GM18520 (cell line): ENCODE measurements at regions not wholly inside any gene's neighbourhood (a gene's known extent, or its start where the extent isn't known, plus 50 kb on each side); places are given as distances from the start of the nearest gene placed in this dataset.
"Not testable (repeated sequence)": the region's sequence is repeated elsewhere in the genome, so short reads cannot be mapped to it uniquely, and the experiment has no call there.

Experiments
- ATAC-seq: cut with Tn5 transposase; IDR thresholded peaks from one replicate; pipeline ENCODE4 v1.9.1; 2021; ENCODE audit not compliant: unreplicated experiment

- not testable (repeated sequence) for ATAC-seq
Observed at GRCh38 chr1:146883190-146883589, 54.9 kb upstream of the NBPF12 start.

DNA sequence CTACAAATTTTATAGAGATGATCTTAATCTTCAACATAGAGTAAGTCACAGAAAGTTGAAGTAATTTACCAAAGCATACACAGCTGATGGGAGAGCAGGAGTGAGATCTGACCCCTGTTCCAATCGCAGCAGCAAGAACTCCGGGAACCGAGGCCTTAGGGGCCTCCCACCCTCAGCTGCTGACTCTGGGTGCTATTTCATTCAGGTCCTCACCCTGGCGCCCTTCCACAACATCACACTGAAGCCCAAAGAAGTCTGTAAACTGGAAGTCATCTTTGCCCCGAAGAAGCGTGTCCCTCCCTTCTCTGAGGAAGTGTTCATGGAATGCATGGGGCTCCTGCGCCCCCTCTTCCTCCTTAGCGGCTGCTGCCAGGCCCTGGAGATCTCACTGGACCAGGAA is 57.0 kb upstream of the NBPF12 start:
- ATAC-seq = not testable (repeated sequence)

DNA sequence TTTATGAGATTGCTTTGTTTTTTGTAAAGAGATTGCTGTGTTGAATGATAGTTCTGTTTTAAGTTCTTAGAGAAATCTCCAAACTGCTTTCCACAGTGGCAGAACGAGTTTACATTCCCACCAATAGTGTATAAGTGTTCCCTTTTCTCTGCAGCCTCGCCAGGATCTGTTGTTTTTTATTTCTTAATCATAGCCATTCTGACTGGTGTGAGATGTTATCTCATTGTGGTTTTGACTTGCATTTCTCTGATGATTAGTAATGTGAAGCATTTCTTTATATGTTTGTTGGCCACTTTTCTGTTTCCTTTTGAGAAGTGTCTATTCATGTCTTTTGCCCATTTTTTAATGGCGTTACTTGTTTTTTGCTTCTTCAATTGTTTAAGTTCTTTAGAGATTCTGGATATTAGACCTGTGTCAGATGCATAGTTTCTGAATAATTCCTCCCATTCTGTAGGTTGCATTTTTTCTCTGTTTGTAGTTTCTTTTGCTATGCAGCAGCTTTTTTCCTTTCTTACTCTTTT is 74.3 kb upstream of the NBPF12 start:
- ATAC-seq = not testable (repeated sequence)

DNA sequence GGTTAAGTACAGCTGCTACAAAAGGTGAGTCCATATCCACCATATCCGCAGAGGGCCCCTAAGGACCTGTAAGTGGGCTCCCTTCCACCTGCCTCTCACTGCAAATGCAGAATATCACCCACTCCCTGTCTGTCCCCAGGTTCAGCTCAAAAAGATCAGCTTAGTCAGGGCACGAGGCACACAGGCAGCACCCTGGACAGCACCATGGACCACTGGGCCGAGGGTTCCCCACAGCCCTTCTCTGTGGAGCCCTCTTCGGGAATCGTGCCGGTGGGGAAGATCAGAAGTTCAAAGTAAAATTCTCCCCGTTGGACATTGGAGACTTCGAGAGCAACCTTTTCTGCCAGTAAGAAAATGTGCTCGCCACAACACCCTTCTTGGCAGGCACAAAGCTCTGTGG is 85.0 kb upstream of the NBPF12 start:
- ATAC-seq = not testable (repeated sequence)

GRCh38 chr1:146850352-146850889 is 87.7 kb upstream of the NBPF12 start:
- ATAC-seq = not testable (repeated sequence)

GRCh38 chr1:146838725-146839124 is 99.4 kb upstream of the NBPF12 start:
- not testable (repeated sequence) for ATAC-seq

DNA sequence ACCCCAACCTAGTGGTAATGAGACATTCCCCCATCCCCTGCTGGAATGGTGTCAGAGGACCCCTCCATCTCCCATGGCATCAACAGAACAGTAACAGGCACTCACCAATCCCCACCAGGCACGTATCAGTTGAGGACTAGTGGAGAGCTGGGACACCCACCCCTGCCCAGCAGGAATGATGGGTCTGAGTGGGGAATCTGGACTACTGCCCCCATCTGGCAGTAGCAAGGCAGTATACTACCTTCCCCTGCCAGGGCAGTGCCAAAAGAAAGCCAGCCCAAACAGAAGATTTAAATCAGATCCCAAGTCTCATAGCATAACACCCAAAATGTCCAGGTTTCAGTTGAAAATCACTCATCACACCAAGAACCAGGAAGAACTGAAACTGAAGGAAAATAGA is 111.2 kb upstream of the NBPF12 start:
- ATAC-seq = not testable (repeated sequence)

- ATAC-seq = not testable (repeated sequence)
Observed at GRCh38 chr1:146794236-146794635, 143.9 kb upstream of the NBPF12 start.

GRCh38 chr1:146792725-146793124 is 145.4 kb upstream of the NBPF12 start:
- not testable (repeated sequence) for ATAC-seq

DNA sequence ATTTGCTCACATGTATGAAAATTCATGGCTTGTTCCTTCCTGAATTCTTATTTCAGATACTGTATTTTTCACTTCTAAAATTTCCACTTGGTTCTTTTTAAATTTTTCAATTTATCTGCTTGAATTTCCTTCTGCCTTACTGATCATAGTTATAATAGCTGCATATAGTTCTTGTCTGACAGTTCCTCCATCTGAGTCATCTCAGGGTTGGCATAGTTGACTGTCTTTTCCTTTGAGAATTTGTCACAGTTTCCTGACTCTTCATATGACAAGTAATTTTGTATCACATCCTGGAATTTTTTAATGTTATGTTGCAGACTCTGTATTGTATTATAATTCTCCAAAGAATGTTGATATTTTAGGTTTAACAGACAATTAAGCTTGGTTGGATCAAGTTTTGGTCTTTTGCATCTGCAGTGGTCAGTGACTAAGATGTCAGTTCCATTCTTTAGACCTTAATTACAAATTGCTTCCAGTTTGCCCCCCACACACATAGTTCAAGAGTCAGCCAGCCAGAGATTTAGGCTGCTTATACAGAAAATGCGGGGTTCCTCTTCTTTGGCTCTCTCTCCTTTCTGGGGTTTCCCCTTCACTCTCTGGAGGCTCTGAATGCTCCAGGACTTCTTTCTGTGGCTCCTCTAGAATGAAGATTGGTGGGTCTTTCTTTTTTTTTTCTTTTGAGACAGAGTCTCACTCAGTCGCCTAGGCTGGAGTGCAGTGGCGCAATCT is 153.7 kb upstream of the NBPF12 start:
- not testable (repeated sequence) for ATAC-seq

- not testable (repeated sequence) for ATAC-seq
Observed at GRCh38 chr1:146781235-146781634, 156.9 kb upstream of the NBPF12 start.

GRCh38 chr1:146777826-146778602 is 160.1 kb upstream of the NBPF12 start:
- not testable (repeated sequence) for ATAC-seq

DNA sequence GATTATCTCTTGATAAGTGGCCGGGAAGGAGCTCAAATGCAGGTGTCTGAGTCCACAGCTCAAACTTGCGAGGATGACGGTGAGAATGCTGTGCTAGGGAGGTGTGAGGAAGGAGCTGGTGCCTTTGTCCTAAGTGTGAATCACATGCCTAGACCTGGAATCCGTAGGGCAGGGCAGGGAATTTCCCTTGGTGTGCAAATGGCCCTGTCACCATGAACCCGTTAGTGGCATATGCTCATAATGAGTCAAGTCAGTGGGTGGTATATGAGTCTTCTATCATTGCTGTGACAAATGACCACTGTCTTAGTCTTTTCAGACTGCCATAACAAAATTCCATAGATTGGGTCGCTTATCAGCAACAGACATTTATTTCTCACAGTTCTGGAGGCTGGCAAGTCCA is 163.1 kb upstream of the NBPF12 start:
- not testable (repeated sequence) for ATAC-seq

DNA sequence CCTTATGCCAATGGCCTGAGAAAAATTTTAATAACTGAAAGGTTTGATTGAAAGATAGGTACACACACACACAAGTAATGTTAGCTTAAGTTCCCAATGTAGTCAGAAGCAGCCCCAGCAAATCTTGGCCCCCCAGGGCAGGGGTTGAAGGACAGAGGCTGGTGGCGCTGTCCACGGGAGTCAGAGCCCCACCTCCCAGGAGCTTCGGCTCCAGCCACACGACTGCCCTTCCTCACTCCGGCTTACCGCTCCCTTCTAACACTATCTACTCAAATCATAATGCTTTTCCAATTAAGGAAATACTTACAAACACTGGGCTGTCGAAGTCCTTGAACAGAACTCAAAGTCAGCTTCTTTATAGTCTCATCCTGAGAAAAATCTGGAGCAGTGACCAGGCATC is 163.9 kb upstream of the NBPF12 start:
- not testable (repeated sequence) for ATAC-seq

GRCh38 chr1:146771409-146771808 is 166.7 kb upstream of the NBPF12 start:
- ATAC-seq = not testable (repeated sequence)

GRCh38 chr1:146770998-146771397 is 167.1 kb upstream of the NBPF12 start:
- ATAC-seq = not testable (repeated sequence)

GRCh38 chr1:146763234-146763633 is 174.9 kb upstream of the NBPF12 start:
- ATAC-seq = not testable (repeated sequence)

DNA sequence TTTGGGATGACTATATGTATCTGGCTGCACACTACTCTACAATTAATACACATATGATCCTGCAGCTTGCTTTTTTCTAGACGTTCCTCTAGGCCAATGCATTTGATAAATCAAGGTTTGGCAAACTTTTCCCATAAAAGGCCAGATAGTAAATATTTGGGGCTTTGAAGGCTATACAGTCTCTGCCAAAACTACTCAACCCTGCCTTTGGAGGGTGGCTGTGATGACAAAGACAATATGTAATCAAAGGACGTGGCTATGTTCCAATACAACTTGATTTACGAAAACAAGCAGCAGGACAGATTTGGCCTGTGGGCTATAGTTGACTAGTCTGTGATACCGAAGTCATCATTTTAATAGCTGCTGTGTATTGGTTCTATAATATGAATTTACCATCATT is 181.3 kb upstream of the NBPF12 start:
- not testable (repeated sequence) for ATAC-seq

DNA sequence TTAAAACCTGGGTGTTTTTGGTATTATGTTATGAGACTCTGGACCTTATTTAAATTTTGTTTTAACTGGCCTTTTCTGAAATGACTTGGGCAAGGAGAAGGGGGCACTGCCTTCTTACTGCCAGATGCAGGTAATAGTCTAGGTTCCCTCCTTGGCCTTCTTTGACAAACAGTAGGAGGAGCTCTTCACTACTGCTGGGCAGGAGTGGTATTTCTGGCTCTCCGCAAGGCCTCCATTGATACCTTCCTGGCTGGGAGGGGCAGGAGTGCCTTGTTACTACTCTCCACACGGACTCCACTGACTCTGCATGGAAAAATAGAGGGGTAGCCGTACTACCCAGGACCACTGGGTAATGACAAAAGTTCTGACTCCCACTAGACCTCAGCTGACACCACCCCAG is 189.4 kb upstream of the NBPF12 start:
- ATAC-seq = not testable (repeated sequence)

GRCh38 chr1:146731981-146732680 is 206.0 kb upstream of the NBPF12 start:
- ATAC-seq = not testable (repeated sequence)
